NCI-H2227 treated with DMSO at 0.1 percent for 48 hours (cell line): ENCODE measurements at regions not wholly inside any gene's neighbourhood (a gene's known extent, or its start where the extent isn't known, plus 50 kb on each side); places are given as distances from the start of the nearest gene placed in this dataset.
A peak's percentile ranks its signal among the peaks of the same experiment; 100 is the strongest.
"Not testable (repeated sequence)": the region's sequence is repeated elsewhere in the genome, so short reads cannot be mapped to it uniquely, and the experiment has no call there.

Experiments used
- DNase-seq: peaks from one replicate; lab custom pipeline; 2025; lab: John Stamatoyannopoulos, UW

DNA sequence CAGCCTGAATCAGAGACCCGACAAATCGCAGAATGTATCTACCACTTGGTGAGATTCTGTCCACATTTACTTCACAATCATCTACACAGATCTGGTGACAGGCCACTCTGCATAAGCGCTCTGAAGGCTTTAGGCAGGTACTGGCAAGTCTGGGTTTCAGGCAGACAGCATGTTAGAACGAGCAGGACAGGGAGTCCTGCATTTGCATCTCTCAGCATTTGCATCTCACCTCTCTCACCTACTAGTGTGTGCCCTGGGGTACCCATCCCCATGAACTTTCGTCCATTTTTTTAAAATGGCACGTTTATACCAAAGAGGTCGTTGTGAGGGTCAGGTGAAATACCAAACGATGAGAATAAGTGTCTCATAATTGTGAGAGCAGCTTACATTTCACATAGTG is 108.2 kb downstream of the SPATA31A1 start:
- not testable (repeated sequence) for DNase-seq

DNA sequence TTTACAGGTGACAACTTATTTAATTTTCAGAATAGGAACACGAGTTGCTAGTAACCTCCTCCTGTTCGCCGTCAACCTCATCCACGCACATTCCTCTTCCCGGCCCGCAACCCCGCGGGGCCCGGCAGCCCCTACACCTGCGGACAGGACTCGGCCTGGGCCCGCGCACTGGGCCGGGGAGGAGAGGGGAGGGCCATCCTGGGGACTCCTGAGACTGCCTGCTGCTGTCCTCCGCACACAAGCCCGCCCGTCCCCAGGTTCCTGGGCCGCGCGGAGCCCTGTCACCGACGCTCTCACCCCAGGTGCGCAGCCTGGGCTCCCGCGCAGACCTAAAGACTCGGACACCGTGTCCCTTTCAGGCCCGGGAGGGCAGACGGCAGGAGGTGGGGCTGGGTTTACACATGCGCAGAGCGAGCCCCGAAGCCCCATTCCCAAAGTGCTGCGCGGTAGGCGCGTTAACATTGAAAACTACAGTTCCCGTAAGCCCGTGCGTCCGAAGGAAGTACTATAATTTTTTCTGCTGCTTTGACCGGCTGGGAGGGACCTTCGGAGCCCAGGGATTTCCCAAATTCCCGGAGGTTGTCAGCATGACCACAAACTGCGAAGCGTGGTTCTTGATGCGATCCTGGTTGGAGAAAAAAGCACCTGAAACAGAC is 108.8 kb downstream of the SPATA31A1 start:
- peak; percentile 62 for DNase-seq

DNA sequence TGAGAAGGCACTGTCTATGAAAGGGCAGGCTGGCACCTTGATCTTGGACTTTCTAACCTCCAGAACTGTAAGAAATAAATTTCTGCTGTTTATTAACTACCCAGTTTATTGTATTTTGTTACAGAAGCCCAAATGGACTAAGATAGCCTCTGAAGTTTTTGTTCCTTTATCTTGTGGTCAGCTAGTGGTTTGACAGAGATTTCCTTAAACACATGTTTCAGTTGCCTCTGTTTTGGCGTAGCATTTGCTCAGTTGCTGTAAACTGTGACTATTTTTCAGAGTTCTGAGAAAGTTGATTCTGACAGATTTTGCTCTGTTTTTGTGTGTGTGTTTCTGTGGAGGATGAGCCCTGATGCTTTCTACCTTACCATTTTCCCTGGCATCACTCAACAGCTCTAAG is 119.0 kb downstream of the SPATA31A1 start:
- DNase-seq, result not testable (repeated sequence)

DNA sequence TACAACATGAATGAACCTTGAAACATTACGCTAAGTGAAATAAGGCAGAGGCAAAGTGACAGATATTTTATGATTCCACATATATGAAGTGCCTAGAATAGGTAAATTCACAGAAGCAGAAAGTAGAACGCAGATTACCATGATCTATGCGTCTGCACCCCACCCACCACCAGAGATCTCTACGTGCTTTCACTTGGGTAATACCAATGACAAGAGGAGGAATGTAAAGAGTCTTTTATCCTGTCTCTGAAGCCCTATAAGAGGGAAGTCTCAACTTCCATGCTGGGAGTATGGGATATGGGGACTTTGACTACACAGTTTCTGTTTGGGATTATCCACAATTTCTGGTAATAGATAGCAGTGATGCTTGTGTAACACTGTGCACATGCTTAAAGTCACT is 127.6 kb downstream of the SPATA31A1 start:
- not testable (repeated sequence) for DNase-seq

DNA sequence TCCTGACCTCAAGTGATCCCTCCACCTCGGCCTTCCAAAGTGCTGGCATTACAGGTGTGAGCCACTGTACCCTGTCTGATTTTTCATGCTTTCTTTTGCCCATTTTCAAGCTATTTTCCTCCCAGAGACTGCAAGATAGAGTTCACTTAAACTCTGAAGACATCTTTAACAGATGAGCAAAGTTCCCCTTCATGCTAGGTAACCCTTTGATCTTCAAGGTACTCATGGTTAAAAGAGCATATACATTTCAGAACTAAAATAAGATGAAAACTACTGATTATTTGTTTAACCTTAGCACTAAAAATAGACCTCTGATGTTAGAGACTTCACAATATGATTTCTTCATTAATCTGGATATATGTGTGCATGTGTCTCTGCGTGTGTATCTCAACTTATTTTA is 128.4 kb downstream of the SPATA31A1 start:
- not testable (repeated sequence) for DNase-seq

DNA sequence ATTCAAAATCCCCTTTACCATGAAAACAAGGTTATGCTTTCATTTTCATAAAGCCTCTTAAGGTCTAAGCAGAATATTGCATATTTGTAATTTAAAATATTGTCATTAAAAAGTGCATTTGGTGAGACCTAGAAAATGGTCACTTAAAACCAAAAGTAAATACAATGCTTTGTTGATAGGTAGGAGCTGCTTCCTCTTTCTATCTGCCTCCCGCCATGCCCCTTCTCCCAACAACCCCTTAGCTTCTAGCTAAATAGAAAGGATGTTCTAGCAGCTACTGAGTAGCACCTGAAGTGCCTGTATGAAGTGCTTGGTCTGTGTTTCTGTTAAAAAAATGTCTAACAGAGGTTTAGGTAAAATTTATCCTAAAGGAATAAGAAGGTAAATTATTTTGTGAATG is 128.8 kb downstream of the SPATA31A1 start:
- DNase-seq, result not testable (repeated sequence)

DNA sequence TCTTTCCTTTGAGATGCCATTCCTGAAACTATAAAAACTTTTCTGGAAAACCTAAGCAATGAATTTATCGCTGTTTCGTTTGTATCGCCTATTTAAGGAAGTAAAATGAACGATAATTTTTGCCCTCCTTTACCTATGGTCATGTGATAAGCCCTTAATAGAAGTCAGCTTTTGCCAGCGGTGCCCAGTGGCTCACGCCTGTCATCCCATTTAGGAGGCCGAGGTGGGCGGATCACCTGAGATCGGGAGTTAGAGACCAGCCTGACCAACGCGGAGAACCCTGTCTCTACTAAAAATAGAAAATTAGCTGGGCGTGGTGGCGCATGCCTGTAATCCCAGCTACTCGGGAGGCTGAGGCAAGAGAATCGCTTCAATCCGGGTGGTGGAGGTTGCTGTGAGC is 132.0 kb downstream of the SPATA31A1 start:
- DNase-seq, result not testable (repeated sequence)

DNA sequence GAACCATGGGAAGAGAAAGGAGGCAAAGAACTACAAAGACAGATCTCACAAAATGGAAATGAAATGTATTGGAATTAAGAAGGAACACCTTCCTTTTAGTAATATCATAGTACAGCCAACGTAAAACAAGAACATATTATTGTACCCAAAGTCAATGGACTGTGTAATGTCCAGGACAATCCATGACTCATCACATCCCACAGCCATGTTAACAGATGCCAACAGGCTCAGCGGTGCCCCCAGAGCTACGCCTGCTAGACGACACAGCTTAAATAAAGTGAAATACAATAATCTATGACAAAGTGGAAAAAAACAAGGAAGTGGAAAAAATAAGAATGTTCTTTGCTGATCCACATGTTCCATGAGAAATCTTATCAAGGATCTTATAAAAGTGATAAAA is 140.8 kb downstream of the SPATA31A1 start:
- DNase-seq, result not testable (repeated sequence)

DNA sequence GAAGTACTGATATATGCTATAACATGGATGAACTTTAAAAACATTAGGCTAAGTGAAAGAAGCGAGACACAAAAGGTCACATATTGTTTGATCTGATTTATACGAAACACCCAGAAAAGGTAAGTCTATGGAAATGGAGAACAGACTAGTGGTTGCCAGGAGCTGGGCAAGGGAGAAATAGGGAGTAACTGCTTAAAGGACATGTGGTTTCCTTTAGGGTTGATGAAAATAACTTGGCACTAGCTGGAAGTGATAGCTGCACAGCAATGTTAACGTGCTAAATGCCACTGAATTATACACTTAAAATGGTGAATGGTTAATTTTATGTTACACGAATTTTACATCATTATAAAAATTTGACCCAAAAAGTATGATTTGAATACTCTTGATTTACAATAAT is 147.7 kb downstream of the SPATA31A1 start:
- not testable (repeated sequence) for DNase-seq

DNA sequence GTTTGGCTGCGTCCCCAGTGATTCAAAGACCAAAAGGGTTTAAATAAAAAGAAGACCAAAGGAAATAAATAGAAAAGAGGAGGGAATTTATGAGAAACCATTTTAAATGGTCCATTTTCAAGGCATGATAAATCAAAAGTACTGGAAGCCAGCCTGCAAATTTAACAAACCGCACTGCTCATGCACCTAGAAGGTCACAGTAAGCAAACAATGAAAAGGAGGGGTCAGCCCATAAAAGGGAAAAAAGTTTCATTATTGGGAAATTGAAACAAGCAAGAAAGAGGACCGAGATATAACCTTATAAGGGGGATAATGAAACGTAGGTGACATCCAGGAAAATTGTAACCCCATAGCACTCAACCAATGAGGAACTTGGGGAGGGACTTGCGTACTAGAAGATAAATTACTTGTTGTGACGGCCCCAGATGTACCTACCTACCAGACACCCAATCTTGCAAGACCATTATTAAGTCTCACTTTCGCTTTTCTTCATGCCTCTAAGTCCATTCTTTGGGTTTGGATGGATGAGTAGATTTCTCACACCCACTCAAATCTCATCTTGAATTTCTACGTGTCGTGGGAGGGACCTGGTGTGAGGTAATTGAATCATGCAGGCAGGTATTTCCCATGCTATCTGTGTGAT is 172.0 kb downstream of the SPATA31A1 start:
- not testable (repeated sequence) for DNase-seq

DNA sequence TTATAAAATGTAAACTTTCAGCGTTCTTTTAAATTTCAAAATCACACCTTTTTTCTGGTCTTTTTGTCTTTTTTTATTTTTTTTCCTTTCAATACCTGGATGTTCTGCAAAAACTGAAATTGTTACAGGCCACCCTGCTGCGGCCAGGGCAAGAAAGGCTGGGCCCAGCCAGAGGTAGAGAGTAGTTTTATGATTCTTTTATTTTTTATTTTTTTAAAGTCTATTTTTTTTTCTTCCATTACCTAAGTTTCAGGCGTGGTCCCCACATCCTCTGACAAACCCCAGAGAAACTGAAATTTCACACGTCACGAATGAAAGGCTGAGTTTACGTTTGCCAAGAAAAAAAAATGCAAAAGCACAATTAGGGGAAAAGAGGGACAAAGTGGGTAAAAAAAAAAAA is 177.1 kb downstream of the SPATA31A1 start:
- not testable (repeated sequence) for DNase-seq

DNA sequence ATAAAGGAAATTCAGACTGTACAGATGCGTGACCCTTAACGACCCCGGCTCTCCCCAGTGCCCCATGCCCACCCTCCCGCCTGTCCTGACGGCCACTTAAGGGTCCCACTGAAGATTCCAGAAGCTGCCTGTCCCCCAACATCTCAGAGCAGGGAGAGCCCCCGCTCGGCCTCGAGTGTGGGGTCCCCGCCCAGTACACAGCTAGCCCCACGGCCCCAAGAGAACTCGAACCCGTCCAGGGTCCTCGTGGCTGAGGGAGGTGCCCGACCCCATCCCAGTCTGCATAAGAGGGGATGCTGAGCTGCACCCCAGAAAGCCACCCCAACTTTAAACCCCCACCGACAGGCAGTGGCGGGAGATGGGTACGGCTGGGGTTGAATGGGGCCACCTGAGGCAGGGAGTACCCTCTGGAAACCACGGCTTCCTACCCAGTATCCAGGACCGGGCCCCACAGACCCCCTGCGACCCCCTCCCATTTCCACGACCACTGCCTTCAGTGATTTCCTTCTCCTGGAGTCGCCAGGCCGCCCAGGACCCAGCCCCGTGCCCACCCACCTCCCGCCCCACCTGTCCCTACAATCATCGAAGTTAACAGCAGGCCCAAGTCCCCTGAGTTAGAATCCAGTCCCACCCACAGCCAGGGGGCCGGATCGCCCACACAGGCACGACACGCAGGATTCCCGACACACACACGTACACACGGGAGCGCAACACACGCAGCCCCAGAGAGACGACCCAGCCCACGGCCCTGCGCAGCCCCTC is 177.7 kb downstream of the SPATA31A1 start:
- DNase-seq, result not testable (repeated sequence)

DNA sequence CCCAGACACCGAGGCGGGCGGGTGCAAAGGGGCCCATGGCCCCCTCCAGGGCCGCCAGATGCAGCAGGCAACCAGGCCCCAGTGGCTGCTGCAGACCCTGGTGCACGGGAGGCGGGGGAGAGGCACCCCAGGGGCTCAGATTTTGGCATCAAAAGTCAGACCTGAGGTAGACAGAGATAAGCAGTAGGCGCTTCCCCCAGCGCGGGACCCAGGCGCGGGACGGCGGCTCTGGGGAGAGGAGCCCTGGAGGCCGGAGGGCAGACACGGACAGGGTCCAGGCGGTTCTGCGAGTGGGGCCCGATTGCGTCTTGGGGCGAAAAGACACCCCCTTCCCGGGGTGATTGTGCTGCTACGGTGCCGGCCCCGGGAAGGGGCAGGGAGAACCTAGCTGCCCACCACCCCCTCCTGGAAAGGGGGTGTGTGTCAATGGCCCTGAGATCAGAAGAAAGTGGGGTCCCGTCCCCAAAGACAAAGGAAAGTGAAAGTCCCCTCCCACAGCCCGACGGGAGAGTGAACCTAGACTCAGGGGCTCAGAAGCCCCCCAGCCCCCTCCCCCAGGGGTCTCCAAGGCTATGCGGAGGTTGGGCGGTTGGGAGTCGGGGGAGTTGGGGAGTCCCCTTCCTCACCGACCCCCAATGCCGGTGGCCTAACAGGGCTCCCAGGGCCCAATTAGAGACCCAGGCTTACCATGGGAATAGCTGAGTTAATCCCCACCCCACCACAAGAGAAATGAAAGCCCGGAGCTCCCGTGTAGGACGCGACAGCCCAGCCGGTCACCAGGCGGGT is 178.5 kb downstream of the SPATA31A1 start:
- not testable (repeated sequence) for DNase-seq

DNA sequence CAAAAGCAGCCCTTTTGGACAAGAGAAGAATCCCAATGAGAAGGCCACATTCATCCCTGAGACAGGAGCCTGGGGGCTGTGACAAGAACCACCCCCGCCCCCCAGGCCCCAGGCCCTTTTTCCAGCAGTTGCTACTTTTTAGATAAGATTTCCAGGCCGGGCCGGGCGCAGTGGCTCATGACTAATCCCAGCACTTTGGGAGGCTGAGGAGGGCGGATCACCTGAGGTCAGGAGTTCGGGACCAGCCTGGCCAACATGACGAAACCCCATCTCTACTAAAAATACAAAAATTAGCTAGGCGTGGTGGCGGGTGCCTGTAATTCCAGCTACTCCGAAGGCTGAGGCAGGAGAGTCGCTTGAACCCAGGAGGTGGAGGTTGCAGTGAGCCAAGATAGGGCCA is 179.4 kb downstream of the SPATA31A1 start:
- not testable (repeated sequence) for DNase-seq

DNA sequence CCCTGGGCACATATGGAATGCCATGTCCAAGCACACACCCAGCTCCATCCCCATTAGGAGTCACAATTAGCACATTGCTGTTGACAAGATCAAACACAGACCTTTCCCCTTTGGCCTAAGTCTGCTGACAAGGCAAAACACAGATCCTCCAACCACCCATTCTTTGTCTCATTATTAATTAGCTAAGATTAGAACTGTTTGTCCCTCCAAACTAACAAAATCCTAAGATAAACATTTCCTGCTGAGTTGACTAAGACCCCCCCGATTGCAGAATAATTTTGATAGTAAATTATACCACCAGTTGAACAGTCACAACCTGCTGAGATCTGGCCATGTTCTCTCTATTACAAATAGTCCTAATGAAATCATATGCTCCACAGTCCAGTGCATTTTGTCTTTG is 186.7 kb downstream of the SPATA31A1 start:
- not testable (repeated sequence) for DNase-seq

DNA sequence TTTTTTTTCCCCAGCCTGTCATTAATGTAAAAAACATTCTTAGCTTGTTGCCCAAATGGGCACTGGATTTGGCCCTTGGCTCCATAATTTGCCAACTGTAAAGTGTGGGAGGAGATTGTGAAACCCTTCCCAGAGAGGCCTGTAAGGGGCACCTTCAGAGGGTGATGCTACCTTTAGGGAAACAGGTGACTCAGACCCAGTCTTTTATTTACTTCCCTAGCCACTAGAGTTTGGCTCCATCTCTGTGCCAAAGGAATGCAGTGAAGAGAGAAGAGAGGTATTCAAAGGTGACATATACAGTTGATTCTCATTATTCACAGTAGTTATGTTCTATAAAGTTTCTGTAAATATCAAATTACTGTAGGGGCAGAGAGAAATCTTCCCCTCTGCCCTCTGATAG is 189.6 kb downstream of the SPATA31A1 start:
- not testable (repeated sequence) for DNase-seq

DNA sequence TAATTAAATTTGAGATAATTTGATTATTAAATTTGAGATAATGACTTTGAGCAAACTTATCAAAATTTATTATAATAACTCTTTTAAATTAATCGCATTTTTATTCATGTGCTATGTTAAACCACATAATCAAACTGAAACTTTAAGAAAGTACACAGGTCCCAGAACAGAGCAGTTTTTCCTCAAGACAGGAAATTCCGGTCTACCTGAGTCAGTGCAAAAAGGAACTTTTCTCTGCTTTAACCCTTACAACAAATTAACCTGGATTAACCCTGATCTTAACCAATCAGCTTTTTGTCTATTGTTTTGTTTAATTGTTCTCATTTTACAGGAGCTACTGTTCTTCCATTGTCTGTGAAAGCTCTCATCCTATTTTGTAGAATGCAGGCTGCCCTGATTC is 195.1 kb downstream of the SPATA31A1 start:
- not testable (repeated sequence) for DNase-seq

DNA sequence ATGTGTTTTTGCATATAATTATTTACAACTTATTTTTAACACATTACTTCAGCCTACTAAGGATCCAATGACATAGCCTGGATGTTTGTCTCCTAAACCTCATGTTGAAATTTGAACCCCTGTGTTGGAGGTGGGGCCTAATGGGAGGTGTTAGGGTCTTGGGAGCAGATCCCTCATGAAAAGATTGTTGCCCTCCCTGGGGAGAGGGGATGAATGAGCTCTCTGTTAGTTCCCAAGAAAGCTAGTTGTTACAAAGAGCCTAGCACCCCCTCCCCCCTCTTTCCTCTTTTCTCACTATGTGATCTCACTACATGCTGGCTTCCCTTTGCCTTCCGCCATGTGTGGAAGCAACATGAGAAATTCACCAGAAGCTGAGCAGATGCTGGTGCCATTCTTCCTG is 196.1 kb downstream of the SPATA31A1 start:
- DNase-seq, result not testable (repeated sequence)

DNA sequence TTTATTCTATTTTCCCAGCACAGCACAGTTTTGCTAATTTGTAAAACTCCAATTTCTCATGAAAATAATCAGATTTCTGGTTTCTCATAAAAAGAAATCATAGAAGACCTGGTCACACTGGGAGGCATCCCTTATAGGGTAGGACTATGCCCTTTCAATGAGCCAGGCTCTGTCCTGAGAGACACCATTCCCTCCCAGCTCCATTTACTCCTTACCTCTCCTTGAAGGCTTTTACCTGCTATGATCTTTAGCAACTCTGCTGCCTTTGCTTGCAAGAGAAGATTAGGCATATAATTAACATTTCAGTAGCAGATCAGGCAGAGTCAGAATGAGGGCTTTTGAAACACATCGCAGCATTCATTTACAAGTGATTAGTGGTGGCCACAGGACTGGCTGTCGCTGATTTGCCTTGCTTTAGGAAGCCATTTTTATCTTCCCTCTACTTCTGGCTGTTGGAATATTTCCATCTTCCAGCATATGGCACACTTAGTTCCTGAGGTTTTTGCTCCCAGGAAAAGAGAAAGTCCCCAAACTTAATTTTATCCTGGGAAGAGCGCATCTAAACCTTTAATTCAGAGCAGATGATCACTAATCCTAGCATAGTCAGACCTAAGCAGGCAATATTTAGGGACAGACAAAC is 196.9 kb downstream of the SPATA31A1 start:
- DNase-seq, result not testable (repeated sequence)

DNA sequence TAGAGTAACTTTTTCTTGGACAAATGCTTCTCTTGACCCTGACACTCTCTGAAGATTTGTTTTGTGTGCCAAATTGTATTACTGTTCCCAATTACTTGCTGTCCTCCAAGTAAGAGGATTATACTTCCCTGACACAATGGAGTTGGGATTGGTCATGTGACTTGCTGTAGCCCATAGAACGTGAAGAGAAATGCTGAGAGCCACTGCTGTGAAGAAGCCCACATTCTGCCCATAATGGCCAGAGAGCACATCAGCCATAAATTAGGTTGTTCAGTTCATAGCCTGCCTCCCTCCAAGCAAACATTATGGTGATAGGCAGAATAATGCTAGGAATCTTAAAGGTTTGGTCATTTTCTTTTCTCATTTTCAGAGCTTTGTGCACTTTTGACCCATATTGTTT is 198.9 kb downstream of the SPATA31A1 start:
- not testable (repeated sequence) for DNase-seq

DNA sequence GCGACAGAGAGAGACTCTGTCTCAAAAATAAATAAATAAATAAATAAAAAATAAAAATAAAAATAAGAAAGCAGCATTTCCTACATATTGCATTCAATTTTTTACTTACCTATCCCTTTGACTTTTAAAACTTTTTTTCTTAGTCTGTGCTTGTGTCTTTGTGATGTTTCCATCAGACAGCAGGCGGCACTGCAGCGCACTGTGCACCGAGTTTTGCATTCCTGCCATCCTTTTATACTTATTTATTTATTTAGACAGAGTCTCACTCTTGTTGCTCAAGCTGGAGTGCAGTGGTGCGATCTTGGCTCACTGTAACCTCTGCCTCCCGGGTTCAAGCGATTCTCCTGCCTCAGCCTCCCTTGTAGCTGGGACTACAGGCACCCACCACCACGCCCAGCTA is 203.9 kb downstream of the SPATA31A1 start:
- DNase-seq, result not testable (repeated sequence)

DNA sequence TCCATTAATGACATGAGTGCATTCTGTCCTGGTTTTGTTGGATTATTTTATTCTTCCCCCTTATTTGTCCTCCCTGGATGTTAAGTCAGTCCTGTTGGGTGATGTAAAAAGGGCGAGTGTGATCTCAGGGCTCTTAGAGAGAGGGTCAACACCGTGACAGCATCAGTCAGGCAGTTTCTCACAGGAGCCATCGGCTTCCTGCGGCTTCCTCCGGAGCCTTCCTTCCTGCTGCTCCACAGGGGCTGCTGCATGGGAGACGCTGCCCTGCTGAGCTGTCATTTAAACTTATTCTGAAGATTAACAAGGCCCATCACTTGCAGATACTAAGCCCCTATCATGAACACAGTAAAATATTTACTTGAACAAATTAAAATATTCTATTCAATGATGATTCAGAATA is 211.3 kb downstream of the SPATA31A1 start:
- DNase-seq, result not testable (repeated sequence)
